Transverse colon (tissue), 1 donor: ENCODE measurements at regions not wholly inside any gene's neighbourhood (a gene's known extent, or its start where the extent isn't known, plus 50 kb on each side); places are given as distances from the start of the nearest gene placed in this dataset.

Experiments
- EP300 ChIP-seq: sonication (generic); formaldehyde crosslinking; IDR thresholded peaks from one replicate; pipeline ENCODE4 v1.6.1; 2017; ENCODE audit warnings: antibody characterized with exemption, low read depth
- POLR2A ChIP-seq: fragments of 450-650 bp; IDR thresholded peaks from one replicate; pipeline ENCODE4 v1.6.1; 2016; ENCODE audit warnings: antibody characterized with exemption, mild to moderate bottlenecking, moderate library complexity

DNA sequence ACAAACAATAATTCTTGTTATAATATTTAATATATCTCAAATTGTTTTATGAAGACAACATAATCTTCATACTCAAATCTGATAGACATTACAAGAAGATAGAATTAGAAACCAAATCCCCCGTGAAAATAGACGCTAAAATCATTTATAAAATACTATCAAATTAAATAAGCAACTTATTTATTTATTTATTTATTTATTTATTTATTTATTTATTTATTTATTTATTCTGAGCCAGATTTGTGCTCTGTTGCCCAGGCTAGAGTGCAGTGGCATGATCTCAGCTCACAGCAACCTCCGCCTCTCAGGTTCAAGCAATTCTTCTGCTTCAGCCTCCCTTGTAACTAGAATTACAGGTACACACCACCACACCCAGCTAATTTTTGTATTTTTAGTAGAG is 294.9 kb upstream of the MAGEC2 start:
- TF ChIP-seq POLR2A (no peak), EP300 (no peak)
